ENCODE measurements at regions not wholly inside any gene's neighbourhood (a gene's known extent, or its start where the extent isn't known, plus 50 kb on each side); places are given as distances from the start of the nearest gene placed in this dataset.

GRCh38 chr1:221416142-221416541 lies 325.7 kb downstream of the DUSP10 start:
- ChIA-PET POLR2A (no interaction called here), CTCF (no interaction called here)
- Mint-ChIP-seq H3K27ac (ENCODE audit: unreplicated experiment) (no peak overlapping the region), H3K4me1 (ENCODE audit: low read depth, unreplicated experiment) (no peaks in the 10 kb centered on the region), H3K36me3 (ENCODE audit: insufficient read depth, unreplicated experiment) (no peaks in the 10 kb centered on the region), H3K4me3 (ENCODE audit: unreplicated experiment) (no peak overlapping the region), H3K9me3 (ENCODE audit: unreplicated experiment) (peaks cover 9% of the 10 kb centered on the region), H3K27me3 (ENCODE audit: insufficient read depth, unreplicated experiment) (peaks cover 8% of the 10 kb centered on the region)
- H3K36me3 ChIP-seq (ENCODE audit: control insufficient read depth, insufficient read depth, low read length), result no peaks in the 10 kb centered on the region
- H3K27me3 ChIP-seq (replicated peaks; ENCODE audit: control insufficient read depth, insufficient read depth, low read length), result no peaks in the 10 kb centered on the region
- no TSS peak for BruUV-seq (replicated peaks)
- no peaks in the 10 kb centered on the region for H3K4me1 ChIP-seq
- H3K9me3 ChIP-seq, result no peaks in the 10 kb centered on the region
- intact Hi-C loops (cut with micrococcal nuclease; ENCODE audit: unreplicated experiment), result no loop called here
- no peak overlapping the region for H3K4me3 ChIP-seq (ENCODE audit: low read depth, low read length)
- no peak for DNase-seq
- no peak for TF ChIP-seq CTCF (IDR thresholded peaks at IDR 0.05; ENCODE audit: insufficient read depth in 1 of 2, low read depth in 1 of 2, low read length in 1 of 2, severe bottlenecking in 1 of 2, unreplicated experiment in 1 of 2)

GRCh38 chr1:221416723-221417122 lies 325.2 kb downstream of the DUSP10 start:
- intact Hi-C loops (cut with micrococcal nuclease; ENCODE audit: unreplicated experiment), result no loop called here
- peaks cover 9% of the 10 kb centered on the region for H3K9me3 Mint-ChIP-seq (ENCODE audit: unreplicated experiment)
- no peaks in the 10 kb centered on the region for H3K36me3 ChIP-seq (ENCODE audit: control insufficient read depth, insufficient read depth, low read length)
- no peaks in the 10 kb centered on the region for H3K27me3 ChIP-seq (replicated peaks; ENCODE audit: control insufficient read depth, insufficient read depth, low read length)
- H3K27ac Mint-ChIP-seq (ENCODE audit: unreplicated experiment), result no peak overlapping the region
- BruUV-seq (replicated peaks), result no TSS peak
- POLR2A ChIA-PET, result no interaction called here
- H3K36me3 Mint-ChIP-seq (ENCODE audit: insufficient read depth, unreplicated experiment), result no peaks in the 10 kb centered on the region
- no peak for TF ChIP-seq CTCF (IDR thresholded peaks at IDR 0.05; ENCODE audit: insufficient read depth in 1 of 2, low read depth in 1 of 2, low read length in 1 of 2, severe bottlenecking in 1 of 2, unreplicated experiment in 1 of 2)
- no peak for DNase-seq
- H3K4me1 ChIP-seq, result no peaks in the 10 kb centered on the region
- CTCF ChIA-PET, result no interaction called here
- H3K4me1 Mint-ChIP-seq (ENCODE audit: low read depth, unreplicated experiment), result no peaks in the 10 kb centered on the region
- no peak overlapping the region for H3K4me3 Mint-ChIP-seq (ENCODE audit: unreplicated experiment)
- no peak overlapping the region for H3K4me3 ChIP-seq (ENCODE audit: low read depth, low read length)
- no peaks in the 10 kb centered on the region for H3K9me3 ChIP-seq
- H3K27me3 Mint-ChIP-seq (ENCODE audit: insufficient read depth, unreplicated experiment), result peaks cover 7% of the 10 kb centered on the region

GRCh38 chr1:221418346-221418745 lies 323.5 kb downstream of the DUSP10 start:
- H3K36me3 ChIP-seq (ENCODE audit: control insufficient read depth, insufficient read depth, low read length), result no peaks in the 10 kb centered on the region
- H3K27ac Mint-ChIP-seq (ENCODE audit: unreplicated experiment), result no peak overlapping the region
- no peak overlapping the region for H3K4me3 Mint-ChIP-seq (ENCODE audit: unreplicated experiment)
- intact Hi-C loops (cut with micrococcal nuclease; ENCODE audit: unreplicated experiment), result no loop called here
- no peak overlapping the region for H3K4me3 ChIP-seq (ENCODE audit: low read depth, low read length)
- ChIA-PET POLR2A (no interaction called here), CTCF (no interaction called here)
- H3K9me3 ChIP-seq, result no peaks in the 10 kb centered on the region
- BruUV-seq (replicated peaks), result no TSS peak
- no peaks in the 10 kb centered on the region for H3K36me3 Mint-ChIP-seq (ENCODE audit: insufficient read depth, unreplicated experiment)
- H3K27me3 ChIP-seq (replicated peaks; ENCODE audit: control insufficient read depth, insufficient read depth, low read length), result no peaks in the 10 kb centered on the region
- TF ChIP-seq CTCF (IDR thresholded peaks at IDR 0.05; ENCODE audit: insufficient read depth in 1 of 2, low read depth in 1 of 2, low read length in 1 of 2, severe bottlenecking in 1 of 2, unreplicated experiment in 1 of 2), result no peak
- peaks cover 9% of the 10 kb centered on the region for H3K9me3 Mint-ChIP-seq (ENCODE audit: unreplicated experiment)
- peaks cover 6% of the 10 kb centered on the region for H3K27me3 Mint-ChIP-seq (ENCODE audit: insufficient read depth, unreplicated experiment)
- no peak for DNase-seq
- no peaks in the 10 kb centered on the region for H3K4me1 Mint-ChIP-seq (ENCODE audit: low read depth, unreplicated experiment)
- H3K4me1 ChIP-seq, result no peaks in the 10 kb centered on the region

All from Caco-2 (cell line).